GM21723 (cell line): ENCODE measurements at regions not wholly inside any gene's neighbourhood (a gene's known extent, or its start where the extent isn't known, plus 50 kb on each side); places are given as distances from the start of the nearest gene placed in this dataset.

Source experiments
- ATAC-seq: cut with Tn5 transposase; IDR thresholded peaks from one replicate; pipeline ENCODE4 v1.9.1; 2021; ENCODE audit warnings: mild to moderate bottlenecking, moderate library complexity; ENCODE audit not compliant: unreplicated experiment

DNA sequence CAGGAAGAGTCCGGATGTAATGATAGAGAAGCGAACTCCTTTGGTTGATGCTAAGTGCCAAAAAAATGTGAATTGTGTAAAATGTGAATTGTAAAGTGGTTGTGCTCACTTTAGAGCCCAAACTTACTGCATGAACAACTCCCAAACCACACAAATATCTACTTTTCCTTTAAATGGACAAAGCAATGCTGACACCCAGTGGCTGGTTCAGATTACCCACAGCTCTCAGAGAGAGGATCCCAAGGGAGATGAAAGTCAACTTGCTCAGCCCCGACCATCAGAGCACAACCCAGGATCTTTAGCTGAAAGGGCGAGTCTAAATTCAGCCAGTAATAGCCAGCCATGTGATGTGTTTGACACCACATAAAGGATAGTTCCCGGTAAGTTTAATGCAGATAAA, 133.7 kb downstream of the NMUR2 start:
- no peak for ATAC-seq

DNA sequence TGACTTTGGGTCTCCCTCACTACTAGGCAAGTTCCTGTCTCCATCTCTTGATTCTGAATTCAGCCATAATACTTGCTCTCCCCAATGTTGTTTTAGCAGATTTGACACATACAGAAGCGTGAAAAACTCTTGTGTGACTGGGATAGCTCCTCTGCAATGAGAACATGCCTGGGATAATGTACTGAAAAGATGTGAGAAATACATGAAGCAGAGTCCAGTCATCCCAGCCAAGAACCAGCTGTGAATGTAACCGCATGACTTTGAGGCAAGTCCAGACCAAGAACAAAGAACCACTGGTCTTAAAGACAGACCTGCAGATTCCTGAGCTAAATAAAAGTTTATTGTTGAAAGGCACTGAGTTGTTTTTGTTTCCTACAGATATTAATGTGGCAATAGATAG, 135.0 kb downstream of the NMUR2 start:
- ATAC-seq = no peak

DNA sequence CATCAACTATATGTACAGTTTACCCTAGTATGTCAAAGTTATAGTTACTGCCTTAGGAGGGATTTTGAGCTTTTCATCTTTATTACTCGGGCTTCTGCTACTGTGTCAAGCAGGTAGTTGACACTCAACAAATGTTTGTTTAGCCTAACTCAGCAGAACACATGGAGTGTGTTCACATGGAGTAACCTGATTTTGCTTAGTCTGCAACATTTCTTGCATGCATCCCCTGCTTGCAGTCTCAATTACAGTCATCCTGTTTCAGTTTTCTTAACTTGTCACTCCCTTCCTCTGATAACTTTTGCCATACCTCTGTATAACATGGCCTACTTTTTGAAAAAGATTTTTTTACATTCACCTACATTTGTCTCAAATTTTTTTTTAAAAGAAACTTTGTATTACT, 135.5 kb downstream of the NMUR2 start:
- ATAC-seq = no peak

DNA sequence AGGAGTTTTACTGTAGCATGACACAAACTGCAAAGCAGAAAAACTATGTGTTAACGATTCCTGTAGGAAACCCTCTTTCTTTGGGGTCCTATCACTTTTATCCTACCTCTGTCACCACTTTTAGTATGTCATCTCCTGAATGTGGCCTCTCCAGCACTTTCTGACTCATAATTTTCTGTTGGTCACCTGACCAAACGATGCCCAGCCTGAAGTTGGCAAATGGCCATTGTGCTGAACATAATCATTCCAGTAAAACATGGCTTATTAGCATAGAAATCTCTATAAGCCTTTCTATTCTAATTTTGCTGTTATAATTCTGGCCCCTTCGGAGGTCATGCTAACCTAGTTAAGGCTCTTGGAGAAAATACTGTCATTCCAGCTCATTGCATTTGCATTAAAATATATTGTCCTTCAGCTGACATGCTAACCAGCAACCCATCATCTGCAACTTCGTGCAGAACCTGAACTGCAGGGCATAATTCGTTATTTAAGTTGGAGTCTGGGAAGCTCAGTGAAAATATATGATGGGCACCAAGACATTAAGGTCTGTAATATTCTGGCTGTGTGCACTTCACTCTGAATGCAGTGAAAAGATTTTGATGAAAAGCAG, 140.3 kb downstream of the NMUR2 start:
- no peak for ATAC-seq

DNA sequence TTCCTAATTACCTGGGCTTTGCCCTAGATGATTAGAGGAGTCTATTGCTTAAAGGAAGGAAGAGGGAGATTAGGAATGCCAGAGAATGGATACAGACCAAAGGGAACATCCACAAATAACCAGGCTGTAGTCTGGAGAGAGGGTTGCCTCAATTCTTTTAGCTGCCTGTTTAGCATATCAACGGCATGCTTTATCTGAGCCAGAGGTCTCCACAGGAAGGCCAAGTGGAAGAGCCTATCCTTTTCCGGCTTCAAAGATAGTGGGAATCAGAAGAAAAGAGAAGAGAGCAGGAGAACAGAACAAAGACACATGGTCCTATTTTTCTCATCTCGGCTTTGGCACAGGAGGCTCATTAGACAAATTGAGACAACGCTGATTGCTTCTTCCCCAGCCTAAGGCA, 142.4 kb downstream of the NMUR2 start:
- no peak for ATAC-seq

DNA sequence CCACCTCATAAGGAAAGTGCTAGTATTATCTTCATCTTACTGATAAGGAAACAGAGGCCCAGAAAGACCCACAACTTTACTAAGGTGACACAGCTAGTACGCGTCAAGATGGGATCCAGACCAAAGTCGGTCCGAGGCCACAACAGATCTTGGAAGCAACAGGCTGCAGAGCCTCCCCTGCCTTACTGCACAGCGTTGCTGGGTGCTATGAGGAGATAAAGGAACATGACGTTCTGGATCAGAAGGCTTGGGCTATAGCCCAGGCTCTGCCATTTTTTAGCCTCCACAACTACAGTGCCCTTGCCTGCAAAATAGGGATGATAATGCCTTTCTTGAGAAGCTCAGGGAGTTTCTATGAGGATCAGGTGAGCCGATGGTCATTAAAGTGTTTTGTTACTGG, 144.1 kb downstream of the NMUR2 start:
- no peak for ATAC-seq

DNA sequence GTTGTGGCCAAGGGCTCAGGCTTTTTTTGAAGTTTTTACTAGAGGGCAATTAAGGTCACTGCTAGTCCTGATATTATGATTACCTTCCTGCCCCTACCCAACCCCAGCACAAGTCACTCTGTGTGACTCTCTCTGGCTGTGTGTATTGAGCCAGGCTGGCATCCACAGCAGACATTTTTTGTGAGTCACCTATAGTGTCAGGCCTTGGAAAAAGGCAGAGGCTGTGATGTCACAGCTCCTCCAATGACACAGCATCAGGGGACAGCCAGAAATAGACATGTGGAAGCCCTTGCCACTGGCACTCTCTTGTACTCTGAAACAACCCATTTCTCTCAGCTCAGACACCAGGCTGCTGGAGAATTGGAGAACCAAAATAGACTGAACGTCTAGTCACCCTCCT, 145.4 kb downstream of the NMUR2 start:
- no peak for ATAC-seq

DNA sequence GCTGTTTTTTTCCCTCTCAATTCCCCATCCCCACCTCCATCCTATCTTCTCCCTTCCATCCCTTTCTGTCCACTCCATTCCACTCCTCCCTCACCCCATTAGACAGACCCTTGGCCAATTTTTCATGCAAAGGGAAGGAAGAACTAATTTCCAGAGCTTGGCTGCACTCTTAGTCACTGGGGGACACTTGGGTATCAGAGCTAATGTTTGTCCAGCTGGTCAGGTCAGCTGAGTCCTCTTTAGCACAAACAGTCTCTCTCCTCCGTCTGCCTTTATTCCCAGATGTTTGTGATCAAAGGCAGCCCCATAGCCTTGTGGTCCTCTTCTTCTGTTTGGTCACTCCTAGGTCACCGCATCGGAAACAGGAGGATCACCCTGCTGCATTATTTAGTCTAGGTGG, 148.5 kb downstream of the NMUR2 start:
- no peak for ATAC-seq

DNA sequence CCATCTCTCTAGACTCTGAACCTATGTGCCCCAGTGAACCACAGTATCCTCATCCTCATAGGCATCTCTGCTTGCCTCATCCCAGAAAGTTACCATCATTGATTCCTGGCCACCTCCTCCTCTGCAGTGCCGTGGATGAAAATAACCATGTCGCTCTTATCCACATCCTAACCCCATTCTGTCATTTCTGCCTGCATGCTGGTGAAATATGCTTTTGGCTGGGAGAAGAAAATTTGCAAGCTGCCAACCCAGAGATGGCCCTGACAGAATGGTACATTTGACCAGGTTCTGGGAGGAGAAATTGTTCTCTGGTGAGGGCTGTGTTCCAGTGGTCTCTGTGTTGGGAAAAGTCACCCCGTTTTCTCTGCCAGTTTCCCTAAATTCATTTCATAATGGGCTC, 149.7 kb downstream of the NMUR2 start:
- ATAC-seq = no peak

DNA sequence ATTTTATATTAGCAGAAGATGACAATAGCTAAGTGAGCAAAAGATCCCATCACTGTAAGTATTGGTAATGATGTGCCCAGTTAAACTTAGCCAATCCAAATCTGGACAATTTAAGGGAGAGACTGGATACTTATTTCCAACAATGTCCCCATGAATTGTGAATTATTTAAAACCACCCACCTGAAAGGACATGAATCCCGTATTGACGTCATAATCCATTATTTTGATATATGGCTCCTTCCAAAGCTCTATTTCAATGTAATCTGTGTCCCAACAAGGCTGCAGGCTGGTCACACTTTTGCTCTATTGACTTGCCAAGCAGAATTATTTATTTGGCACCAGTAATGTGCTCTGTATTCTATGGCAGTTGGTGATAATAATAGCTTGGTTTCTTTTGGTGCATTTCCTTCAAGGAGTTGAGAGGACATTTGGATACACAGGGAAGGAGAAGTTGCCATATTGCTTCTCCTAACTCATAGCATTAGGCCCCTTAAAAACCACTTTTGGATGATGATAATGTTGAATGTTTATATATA, 157.2 kb downstream of the NMUR2 start:
- no peak for ATAC-seq

DNA sequence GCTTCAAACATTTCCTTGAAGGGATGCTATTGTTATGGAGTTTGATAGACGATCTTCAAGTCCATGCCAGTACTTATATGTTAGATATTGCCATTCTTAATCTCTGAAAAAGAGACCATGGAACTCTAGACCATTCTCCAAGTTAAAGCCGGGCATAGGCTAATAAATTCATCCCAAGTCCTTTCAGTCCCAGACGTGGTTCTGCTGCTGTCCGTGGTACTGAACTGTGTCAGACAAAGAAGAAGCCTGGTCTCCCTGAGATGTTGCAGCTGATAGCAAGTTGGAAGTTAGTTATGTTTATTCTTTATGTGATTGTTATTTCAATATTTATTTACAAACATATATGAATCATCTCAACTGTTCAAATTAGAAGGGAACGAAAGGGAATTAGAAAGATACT, 158.7 kb downstream of the NMUR2 start:
- ATAC-seq = no peak

DNA sequence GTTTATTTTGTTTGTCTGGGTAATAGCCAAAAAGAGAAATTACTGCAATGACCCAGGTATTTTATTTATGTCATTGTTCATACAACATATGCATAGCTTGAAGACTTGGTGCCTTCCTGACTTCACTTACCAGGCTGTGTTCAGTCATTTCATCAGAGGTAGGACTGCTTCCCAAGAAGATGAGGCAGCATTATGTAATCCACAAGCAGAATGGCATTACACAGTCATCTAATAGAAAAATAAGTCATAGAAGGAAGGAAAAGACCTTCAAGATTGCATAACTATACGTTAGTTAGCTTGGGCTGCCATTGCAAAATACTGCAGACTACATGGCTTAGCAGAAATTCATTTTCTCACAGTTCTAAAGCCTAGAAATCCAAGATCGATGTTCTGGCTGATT, 167.5 kb downstream of the NMUR2 start:
- no peak for ATAC-seq

DNA sequence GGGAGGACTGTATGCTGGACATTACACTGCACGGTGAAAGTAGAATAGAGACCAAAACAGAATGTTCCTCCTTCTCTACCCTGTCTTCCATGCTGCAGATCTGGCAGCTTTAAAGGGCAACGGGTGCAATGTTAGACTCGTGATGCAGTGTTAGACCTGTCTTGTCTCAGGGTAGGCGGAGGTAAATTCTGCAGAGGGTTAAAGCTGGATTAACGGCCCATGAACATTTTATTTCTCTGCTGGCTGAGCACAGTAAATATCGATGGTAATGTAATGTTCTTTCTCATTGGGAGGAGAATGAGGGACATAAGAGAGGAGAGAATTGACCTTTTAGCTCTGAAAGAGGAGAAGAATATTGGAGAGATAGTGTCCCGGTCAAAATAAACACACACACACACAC, 178.9 kb downstream of the NMUR2 start:
- no peak for ATAC-seq

DNA sequence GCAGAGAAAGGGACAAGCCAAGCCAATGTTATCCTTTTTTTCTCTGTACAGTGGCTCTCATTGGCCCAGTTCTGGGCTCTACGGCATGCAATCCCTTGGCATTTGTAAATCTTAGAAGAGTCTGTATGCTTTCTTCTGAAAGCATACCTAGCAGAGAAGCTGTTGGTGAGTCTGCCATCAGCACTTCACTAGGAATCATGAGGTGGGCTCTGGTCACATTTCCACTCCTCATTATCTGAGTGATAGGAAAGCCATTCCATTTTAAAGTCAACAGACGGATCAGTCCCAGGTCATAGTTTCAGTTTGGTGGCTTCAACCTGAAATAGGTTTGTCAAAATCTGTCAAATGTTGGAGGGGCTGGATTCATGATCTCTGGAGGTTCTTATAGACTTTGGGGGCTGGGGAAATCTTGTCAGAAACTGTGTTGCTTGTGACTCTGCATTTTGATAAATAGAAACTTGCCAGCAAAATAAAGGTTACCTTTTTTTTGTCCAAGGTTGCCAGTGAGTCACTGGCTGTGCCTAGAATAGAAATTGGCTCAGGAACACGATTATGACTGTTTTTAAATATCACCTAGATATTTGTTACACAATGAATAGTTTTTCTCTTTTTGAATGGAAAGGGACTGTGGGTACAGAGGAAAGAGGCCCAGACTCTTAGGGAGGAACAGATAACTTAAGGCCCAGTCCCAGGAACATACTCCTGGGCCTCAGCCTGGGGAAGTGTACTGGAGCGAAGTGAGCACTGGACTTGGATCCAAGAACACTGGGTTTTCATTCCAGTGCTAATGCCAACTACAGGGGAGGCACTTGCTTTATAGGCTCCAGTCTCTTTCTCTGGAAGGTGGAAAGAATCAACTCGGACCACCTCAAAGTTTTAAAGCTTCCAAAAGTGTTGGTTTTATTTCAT, 183.1 kb downstream of the NMUR2 start:
- no peak for ATAC-seq

DNA sequence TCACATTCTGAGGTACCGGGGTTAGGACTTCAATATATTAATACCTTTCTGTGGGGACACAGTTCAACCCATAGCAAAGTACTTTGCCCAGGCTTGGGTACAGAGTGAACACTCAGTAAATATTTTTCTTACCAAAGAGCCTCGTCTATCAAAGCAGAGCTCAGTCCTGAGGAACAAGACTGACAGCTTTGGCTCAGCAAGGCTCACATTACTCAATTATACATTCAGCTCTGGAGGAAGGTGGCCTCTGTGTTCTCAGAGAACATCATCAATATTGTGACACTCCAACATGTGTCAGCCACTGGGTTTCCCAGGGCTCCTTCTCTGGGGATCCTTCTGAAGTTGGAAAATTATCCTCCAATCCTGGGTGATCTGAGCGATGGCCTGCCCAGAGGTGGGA, 186.4 kb downstream of the NMUR2 start:
- ATAC-seq = no peak

DNA sequence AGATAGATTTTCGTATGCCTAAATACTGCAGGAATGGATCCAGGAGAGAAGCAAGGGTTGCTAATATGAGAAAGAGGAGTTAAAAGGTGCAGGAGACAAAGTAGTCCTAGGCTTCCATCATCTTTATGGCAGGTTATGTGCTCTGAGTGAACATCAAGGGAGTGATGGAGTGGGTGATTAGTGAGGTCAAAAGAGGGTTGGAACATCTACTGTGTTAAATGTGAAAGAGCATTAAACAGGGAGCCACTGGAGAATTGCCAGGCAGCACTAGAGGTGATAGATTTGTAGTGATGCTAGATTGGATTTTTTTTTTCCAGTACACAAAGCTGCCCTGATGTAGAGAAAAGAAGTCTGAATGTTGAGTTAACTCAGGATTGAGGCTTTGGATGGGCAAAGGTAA, 199.3 kb downstream of the NMUR2 start:
- ATAC-seq = no peak

DNA sequence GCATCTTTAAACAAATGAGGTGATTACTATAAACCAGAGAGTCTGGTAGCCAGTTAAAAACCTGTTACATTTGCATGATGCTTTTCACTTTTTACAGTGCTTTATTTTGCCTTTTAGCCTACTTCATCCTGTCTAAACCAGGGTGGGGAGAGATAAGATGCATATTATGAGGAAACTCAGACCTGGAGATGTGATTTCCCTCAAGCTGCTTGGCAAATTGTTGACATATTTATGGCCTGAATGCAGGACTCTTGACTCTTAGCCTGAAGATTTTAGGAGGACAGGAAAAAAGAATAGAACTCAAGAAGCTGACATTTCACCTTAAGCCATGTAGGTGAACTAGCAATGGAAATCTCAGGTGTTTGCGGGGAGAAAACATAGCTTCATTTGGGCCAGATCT, 202.8 kb downstream of the NMUR2 start:
- no peak for ATAC-seq

DNA sequence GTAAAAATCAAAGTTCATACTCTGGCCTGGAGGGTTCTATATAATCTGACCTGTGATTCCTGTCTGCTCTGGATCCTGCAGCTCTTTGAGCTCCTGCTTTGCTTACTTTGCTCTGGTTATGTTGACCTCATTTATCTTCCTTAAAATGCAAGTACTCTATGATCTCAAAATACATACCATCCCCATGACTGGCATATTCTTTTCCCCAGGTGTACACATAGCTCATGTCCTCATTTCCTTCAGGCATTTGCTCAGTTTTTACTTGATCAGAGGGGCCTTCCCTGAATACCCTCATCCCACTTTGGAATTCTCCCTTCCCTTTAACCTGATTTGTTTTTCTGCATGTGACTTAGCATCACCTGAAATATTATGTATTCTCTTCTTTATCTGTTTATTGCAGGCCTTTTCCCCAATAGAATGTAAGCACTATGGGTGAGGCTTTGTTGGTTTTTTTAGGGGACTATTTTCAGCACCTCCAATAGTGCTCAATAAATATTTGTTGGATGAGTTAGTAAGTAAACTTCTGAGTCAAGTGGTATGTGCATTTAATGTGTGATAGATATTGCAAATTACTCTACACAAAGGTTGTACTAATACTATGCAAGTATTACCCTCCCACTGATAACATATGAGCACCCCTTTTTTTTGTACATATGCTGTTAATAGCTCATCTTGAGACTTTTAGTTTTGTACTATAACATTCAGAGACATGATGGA, 211.5 kb downstream of the NMUR2 start:
- no peak for ATAC-seq

DNA sequence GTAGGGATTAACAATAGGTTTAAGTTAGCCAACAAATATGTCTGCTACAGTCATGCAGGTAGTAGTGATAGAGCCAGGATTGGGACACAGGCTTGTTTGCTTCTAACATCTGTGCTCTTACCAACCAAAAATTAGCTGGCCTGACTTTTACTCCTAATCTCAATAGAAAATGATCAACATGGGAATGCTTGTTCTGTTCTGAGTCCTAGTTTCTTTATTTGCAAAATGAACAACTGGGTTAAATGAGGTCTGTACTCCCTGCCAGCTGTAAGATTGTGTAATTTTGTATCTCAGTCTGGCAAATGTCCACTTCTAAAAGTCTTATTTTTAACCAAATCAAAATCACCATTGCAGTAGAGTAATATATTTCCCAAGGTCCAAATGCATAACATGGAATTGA, 216.8 kb downstream of the NMUR2 start:
- no peak for ATAC-seq

DNA sequence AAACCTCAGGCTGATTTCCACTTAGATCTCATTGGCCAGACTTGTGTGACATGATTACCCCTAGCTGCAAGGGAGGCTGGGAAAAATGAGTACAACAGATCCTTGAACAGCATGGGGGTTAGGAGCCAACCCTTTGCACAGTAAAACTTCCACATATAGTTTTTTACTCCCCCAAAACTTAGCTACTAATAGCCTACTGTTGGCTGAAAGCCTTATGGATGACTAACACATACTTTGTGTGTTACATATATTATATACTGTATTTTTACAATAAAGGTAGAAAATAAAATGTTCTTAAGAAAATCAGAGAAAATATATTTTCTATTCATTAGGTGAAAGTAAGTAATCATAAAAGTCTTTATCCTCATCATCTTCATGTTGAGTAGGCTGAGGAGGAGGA, 217.4 kb downstream of the NMUR2 start:
- no peak for ATAC-seq

DNA sequence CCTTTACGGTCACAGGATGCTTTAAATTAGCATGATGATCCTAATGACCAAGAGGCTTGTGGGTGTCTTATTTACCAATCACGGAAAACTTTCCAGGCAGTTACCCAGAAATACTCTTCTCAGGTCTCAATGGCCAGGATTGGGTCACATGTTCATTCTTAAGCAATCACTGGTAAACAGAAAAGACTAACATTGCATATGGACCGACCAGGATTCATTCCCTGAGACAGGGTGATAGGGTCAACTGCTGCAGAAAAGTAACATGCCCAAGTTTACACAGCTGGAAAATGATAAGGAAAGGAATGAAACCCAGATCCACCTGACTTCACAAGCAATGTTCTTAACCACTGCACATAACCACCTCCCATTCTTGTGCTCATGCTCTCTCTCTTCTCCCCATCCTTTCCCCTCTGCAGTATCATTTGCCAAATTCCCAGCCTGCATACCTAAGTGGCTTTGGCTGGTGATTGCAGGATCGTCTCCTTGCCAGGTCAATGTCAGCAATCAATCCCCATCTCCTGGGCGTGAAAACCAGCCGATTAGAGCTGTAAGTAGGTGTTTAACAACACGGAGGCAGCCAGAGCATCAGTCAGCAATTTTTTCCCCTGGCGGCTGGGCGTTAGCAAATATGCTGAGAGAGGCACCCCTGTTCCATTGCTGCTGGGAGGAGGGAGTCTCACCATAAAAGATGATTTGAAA, 219.4 kb downstream of the NMUR2 start:
- no peak for ATAC-seq
